ENCODE measurements at regions not wholly inside any gene's neighbourhood (a gene's known extent, or its start where the extent isn't known, plus 50 kb on each side); places are given as distances from the start of the nearest gene placed in this dataset.

- POLR2A ChIA-PET: no interaction called here
- FAIRE-seq: no peak
- H2AFZ ChIP-seq (ENCODE audit: low read depth, low read length): no peak overlapping the region
- CTCF ChIA-PET: interaction anchor here (0.8 to 1.4 kb wide), 4 partner anchors 8 to 158 kb away, joined by 3 to 5 read pairs (median 3); no protein-coding TSS in a partner anchor
- no peaks in the 10 kb centered on the region for H4K20me1 ChIP-seq (replicated peaks; ENCODE audit: control insufficient read depth, extremely low read depth, insufficient read depth, low read length)
- no peaks in the 10 kb centered on the region for H3K9me3 ChIP-seq (replicated peaks; ENCODE audit: control insufficient read depth, insufficient read depth, low read length)
- H3K4me3 ChIP-seq (replicated peaks in 1 of 3; ENCODE audit: insufficient read depth in 1 of 3, low read depth in 1 of 3, low read length in 3 of 3): no peak overlapping the region
- H3K27ac ChIP-seq (ENCODE audit: insufficient read depth, low read depth, low read length): no peak overlapping the region
- dilution Hi-C loops (cut with MboI; ENCODE audit: extremely low pct_ligation_motif_present, low sequenced_read_pairs): no loop called here
- intact Hi-C loops (cut with micrococcal nuclease): no loop called here
- no peak for TF ChIP-seq GATA2 (IDR thresholded peaks at IDR 0.05; ENCODE audit: insufficient read depth, insufficient read length, low read depth, low read length)
- no peak for DNase-seq (ENCODE audit: low read depth, low spot score)
- H3K4me2 ChIP-seq (ENCODE audit: insufficient read depth, low read length): no peak overlapping the region
- no peaks in the 10 kb centered on the region for H3K36me3 ChIP-seq (ENCODE audit: control insufficient read depth in 2 of 2, extremely low read depth in 1 of 2, insufficient read depth in 2 of 2, low read length in 2 of 2)
- H3K27me3 ChIP-seq (ENCODE audit: control insufficient read depth in 2 of 2, insufficient read depth in 2 of 2, low read length in 2 of 2): no peaks in the 10 kb centered on the region
- H3K4me1 ChIP-seq (ENCODE audit: control insufficient read depth, extremely low read depth, insufficient read depth, low read length): no peaks in the 10 kb centered on the region
- no peaks in the 10 kb centered on the region for H3K79me2 ChIP-seq (ENCODE audit: control insufficient read depth, insufficient read depth, low read length)
- H3K9me1 ChIP-seq (replicated peaks; ENCODE audit: control insufficient read depth, extremely low read depth, insufficient read depth, low read length): no peaks in the 10 kb centered on the region
- BruUV-seq (replicated peaks): no TSS peak
- H3K9ac ChIP-seq (replicated peaks; ENCODE audit: extremely low read depth, insufficient read depth, low read length): no peak overlapping the region
Observed at GRCh38 chr12:65720136-65721130, 103.8 kb upstream of the HMGA2 start.

- Histone ChIP-seq H3K27ac (ENCODE audit: insufficient read depth, low read depth, low read length) (no peak overlapping the region), H4K20me1 (replicated peaks; ENCODE audit: control insufficient read depth, extremely low read depth, insufficient read depth, low read length) (no peaks in the 10 kb centered on the region), H2AFZ (ENCODE audit: low read depth, low read length) (no peak overlapping the region), H3K79me2 (ENCODE audit: control insufficient read depth, insufficient read depth, low read length) (no peaks in the 10 kb centered on the region), H3K9me1 (replicated peaks; ENCODE audit: control insufficient read depth, extremely low read depth, insufficient read depth, low read length) (no peaks in the 10 kb centered on the region), H3K9ac (replicated peaks; ENCODE audit: extremely low read depth, insufficient read depth, low read length) (no peak overlapping the region), H3K4me2 (ENCODE audit: insufficient read depth, low read length) (no peak overlapping the region), H3K36me3 (ENCODE audit: control insufficient read depth in 2 of 2, extremely low read depth in 1 of 2, insufficient read depth in 2 of 2, low read length in 2 of 2) (no peaks in the 10 kb centered on the region), H3K27me3 (ENCODE audit: control insufficient read depth in 2 of 2, insufficient read depth in 2 of 2, low read length in 2 of 2) (peaks cover 0 to 2% of the 10 kb centered on the region in 2 experiments), H3K4me3 (replicated peaks in 1 of 3; ENCODE audit: insufficient read depth in 1 of 3, low read depth in 1 of 3, low read length in 3 of 3) (no peak overlapping the region), H3K4me1 (ENCODE audit: control insufficient read depth, extremely low read depth, insufficient read depth, low read length) (no peaks in the 10 kb centered on the region), H3K9me3 (replicated peaks; ENCODE audit: control insufficient read depth, insufficient read depth, low read length) (no peaks in the 10 kb centered on the region)
- no TSS peak for BruUV-seq (replicated peaks)
- TF ChIP-seq MAX (IDR thresholded peaks at IDR 0.05; ENCODE audit: insufficient read depth, insufficient read length) (no peak), EZH2 (IDR thresholded peaks at IDR 0.05; ENCODE audit: borderline replicate concordance, low read depth, low read length, severe bottlenecking) (no peak), POLR2A (IDR thresholded peaks at IDR 0.05; ENCODE audit: low read depth, low read length) (no peak), GATA2 (IDR thresholded peaks at IDR 0.05; ENCODE audit: insufficient read depth, insufficient read length, low read depth, low read length) (no peak), JUN (IDR thresholded peaks at IDR 0.05; ENCODE audit: borderline replicate concordance, insufficient read depth, insufficient read length, low read depth) (no peak), FOS (IDR thresholded peaks at IDR 0.05; ENCODE audit: borderline replicate concordance, insufficient read depth, low read length) (no peak), POLR2AphosphoS5 (IDR thresholded peaks at IDR 0.05; ENCODE audit: insufficient read depth, low read depth, low read length) (no peak), CTCF (IDR thresholded peaks at IDR 0.05; ENCODE audit: extremely low read depth in 1 of 2, insufficient read depth in 1 of 2, low read depth in 1 of 2, low read length in 2 of 2) (no peak), MYC (IDR thresholded peaks at IDR 0.05; ENCODE audit: low read depth, low read length) (no peak)
- intact Hi-C loops (cut with micrococcal nuclease) (no loop called here), dilution Hi-C loops (cut with MboI; ENCODE audit: extremely low pct_ligation_motif_present, low sequenced_read_pairs) (no loop called here)
- DNase-seq (ENCODE audit: low read depth, low spot score) (no peak), FAIRE-seq (no peak)
- ChIA-PET POLR2A (no interaction called here), CTCF (interaction anchor here (0.7 to 0.9 kb wide), 2 partner anchors 13 to 15 kb away, joined by 3 read pairs; no protein-coding TSS in a partner anchor)
Observed at GRCh38 chr12:65721541-65722190, 102.6 kb upstream of the HMGA2 start.
